ENCODE measurements at regions not wholly inside any gene's neighbourhood (a gene's known extent, or its start where the extent isn't known, plus 50 kb on each side); places are given as distances from the start of the nearest gene placed in this dataset.
"Not testable (repeated sequence)": the region's sequence is repeated elsewhere in the genome, so short reads cannot be mapped to it uniquely, and the experiment has no call there.

- no peak for DNase-seq (ENCODE audit: low read depth)
Measured at GRCh38 chr20:55079917-55080316, 604.5 kb downstream of the DOK5 start.

DNA sequence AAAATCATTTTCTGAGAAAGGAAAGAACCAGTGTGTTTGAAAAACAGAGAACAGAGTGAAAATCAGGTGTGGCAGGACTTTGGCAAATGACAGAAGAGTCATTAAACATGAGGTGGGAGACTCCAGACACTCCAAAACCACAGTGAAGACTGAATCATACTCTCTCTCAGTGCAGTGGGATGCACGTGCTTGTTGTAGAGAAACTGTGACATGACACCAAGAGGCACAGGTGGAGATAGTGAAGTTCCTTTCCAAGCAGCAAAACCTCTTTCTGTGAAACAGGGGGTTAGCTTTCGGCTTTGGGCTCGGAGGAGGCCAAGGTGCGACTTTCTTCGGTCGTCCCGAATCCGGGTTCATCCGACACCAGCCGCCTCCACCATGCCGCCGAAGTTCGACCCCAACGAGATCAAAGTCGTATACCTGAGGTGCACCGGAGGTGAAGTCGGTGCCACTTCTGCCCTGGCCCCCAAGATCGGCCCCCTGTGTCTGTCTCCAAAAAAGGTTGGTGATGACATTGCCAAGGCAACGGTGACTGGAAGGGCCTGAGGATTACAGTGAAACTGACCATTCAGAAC, 599.0 kb downstream of the DOK5 start:
- not testable (repeated sequence) for DNase-seq (ENCODE audit: low read depth)

DNA sequence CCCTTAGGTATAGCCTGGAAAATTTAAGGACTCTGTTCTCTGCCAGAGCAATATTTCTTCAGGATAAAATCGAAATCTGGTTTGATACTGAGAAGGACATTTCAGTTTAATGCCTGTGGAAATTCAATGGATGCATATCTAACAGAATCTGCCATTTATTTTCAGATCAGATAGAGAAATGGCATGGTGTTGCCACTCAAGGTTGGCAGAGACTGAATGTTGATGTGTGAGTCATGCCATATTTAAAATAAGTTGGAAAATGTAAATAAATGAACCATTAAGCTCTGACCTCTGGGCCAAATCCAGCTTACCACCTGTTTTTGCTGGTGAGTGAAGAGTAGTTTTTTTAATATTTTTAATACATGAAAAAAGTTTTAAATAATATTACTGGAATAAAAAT, 594.6 kb downstream of the DOK5 start:
- no peak for DNase-seq (ENCODE audit: low read depth)

- no peak for DNase-seq (ENCODE audit: low read depth)
Measured at GRCh38 chr20:55067158-55067825, 591.9 kb downstream of the DOK5 start.

- no peak for DNase-seq (ENCODE audit: low read depth)
Measured at GRCh38 chr20:55058938-55059337, 583.5 kb downstream of the DOK5 start.

- DNase-seq (ENCODE audit: low read depth): no peak
Measured at GRCh38 chr20:55057779-55058415, 582.5 kb downstream of the DOK5 start.

DNA sequence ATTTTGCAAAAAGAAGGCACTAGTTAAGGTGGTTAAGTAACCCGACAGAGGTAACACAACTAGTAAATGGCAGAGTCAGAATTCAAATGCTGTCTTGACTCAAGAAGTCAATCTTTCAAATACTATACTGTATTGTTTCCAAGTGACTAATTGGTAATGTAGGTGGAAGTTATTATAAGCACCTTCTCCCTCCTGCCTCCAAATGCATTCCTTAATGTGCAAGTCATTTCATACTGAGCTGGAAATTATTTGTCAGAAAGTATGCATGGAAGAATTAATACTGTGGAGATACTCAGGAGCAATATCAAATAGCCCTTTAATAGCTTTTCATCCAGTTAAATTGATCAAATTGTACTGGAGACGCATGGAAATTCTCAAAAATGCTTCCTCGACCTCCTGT, 579.1 kb downstream of the DOK5 start:
- no peak for DNase-seq (ENCODE audit: low read depth)

- no peak for DNase-seq (ENCODE audit: low read depth)
Measured at GRCh38 chr20:55053389-55053788, 578.0 kb downstream of the DOK5 start.

DNA sequence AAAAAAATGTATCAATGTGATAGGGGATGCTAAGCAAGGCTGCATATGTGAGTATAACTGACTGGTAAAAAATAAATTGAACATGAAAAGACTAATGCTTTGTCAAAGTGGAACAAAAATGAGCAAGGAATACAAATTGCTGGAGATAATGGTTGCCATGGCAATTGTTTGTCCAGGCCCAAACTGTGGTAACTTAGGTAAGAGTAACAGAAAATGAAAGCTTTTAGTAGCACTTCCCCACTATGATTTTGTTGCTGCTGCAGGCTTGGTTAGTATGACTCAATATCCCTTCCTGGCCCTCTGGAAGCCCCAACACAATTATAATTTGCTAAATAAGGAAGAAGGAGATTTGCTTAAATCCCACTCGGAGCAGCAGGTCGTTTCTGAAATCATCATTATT, 577.1 kb downstream of the DOK5 start:
- no peak for DNase-seq (ENCODE audit: low read depth)

DNA sequence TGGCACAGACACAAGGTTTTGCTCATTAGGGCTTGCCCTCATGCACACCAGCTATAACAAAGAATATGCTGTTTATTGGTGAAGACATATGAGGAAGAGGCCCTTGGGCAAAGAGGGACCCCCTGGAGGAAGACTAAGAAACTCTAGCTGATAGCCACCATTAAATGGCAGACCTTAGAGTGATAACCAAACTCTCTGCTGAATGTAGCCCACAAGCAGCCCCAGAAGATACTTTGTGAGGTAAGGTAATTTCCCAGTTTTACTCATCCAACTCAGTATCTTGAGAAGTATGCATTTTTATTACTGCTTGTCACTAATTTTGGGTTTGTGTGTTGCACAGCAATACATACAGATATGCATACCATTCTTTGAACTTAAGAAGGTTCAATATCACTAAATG, 563.3 kb downstream of the DOK5 start:
- DNase-seq (ENCODE audit: low read depth): no peak

GRCh38 chr20:55031971-55032370, 556.6 kb downstream of the DOK5 start:
- no peak for DNase-seq (ENCODE audit: low read depth)

DNA sequence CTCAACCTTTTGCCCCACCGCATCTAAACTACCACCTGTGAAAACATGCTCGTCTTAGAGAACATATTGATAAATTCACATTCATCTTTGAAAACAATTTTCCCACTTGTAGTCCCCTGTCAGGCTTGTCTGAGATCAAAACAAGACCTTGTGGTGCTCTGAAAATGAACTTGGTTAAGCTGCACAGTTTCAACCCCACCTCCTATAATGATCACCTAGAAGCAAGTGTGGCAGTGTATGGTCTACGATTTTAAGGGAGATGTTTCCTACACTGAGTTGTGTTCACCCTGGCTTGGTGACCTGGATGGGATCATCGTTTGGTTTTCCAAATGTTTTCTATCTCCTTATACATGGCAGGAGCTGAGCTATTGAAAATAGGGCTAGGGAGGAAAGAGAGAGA, 539.4 kb downstream of the DOK5 start:
- no peak for DNase-seq (ENCODE audit: low read depth)

GRCh38 chr20:55010761-55011160, 535.4 kb downstream of the DOK5 start:
- no peak for DNase-seq (ENCODE audit: low read depth)

GRCh38 chr20:55009066-55009465, 533.7 kb downstream of the DOK5 start:
- DNase-seq (ENCODE audit: low read depth): no peak

DNA sequence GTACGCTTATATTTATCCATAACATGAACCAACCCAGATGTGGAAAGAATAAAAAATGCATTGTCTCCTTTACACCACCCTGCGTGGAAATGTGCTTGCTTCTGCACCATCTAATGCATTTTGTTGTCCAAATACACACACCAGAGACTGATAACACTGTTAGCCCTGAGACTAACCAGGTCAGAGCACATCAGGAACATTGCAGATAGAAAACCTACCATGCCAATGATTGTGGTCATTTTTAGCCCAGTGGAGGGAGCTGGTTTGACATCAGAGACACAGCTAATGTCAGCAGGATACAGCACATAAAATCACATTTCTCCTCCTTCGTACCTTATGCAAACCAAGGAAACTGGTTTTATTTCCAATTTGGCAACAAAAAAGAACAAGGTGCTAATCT, 528.7 kb downstream of the DOK5 start:
- no peak for DNase-seq (ENCODE audit: low read depth)

DNA sequence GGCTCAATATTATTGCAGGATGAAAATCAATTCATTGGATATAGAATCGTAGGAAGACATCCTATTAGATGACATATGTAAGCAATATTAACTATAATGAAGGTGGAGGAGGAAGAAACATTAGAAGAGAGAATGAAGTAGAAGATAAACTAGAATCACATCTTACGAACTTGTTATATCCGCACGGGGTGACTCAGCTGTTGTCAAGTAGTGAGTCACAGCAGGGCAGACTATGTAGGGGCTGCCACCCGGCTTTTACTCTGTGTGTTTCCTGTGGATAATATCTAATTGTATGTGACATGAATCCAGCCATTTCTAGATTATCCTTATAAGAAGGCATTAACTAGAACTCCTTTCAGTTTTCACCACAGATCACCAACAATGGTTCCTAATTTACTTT, 520.2 kb downstream of the DOK5 start:
- no peak for DNase-seq (ENCODE audit: low read depth)

DNA sequence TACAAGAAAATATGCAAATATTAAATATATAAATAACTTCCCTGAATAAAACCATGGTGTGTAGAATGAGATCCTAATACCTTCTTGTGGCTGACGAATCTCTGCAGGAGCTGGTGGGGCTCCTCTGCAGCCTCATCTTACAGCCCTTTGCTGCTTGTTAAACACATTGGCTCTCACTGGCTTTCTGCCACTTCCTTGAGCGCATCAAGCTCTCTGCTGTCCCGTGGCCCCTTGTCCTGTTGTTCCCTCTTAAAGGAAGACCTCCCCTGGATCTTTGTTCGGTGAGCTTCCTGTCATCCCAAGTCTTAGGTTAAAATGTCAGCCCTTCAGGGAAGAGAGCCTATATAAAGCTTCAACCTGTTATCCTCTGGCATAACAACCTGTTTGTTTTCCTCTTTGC, 519.6 kb downstream of the DOK5 start:
- no peak for DNase-seq (ENCODE audit: low read depth)

DNA sequence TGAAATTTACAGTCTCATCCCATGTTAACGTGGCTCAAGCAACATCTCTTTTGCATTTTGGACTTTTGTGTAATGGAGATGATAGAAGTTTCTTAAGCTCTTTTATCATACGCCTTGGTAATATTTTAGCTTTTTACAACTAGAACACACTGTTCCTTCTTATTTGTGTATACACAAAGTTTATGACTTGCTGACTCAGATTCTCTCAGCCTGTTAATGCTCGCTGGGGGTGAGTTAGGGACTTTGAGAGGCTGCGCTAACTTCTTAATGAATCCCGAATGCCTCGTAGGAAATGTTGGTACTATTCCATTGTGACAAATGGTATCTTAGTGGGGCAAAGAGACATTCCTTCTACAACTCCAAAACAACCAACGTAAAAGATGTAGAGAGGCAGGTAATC, 509.7 kb downstream of the DOK5 start:
- DNase-seq (ENCODE audit: low read depth): no peak

GRCh38 chr20:54984104-54984448, 508.7 kb downstream of the DOK5 start:
- DNase-seq (ENCODE audit: low read depth): no peak

- not testable (repeated sequence) for DNase-seq (ENCODE audit: low read depth)
Measured at GRCh38 chr20:54983394-54984103, 508.2 kb downstream of the DOK5 start.

DNA sequence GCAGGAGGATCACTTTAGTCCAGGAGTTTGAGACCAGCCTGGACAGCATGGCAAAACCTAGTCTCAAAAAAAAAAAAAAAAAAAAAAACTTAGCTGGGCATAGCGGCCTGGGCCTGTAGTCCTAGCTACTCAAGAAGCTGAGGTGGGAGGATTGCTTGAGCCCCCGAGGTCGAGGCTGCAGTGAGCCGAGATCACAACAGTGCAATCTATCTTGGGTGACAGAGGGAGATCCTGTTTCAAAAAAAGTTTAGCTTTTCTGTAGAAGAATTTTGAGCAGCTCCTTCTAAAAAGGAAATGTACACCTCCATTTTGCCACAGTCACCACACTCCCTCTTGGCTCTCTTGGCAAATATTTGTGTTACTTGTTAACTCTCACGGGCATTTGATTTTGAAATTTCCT, 505.8 kb downstream of the DOK5 start:
- DNase-seq (ENCODE audit: low read depth): no peak

GRCh38 chr20:54980103-54980960, 504.9 kb downstream of the DOK5 start:
- no peak for DNase-seq (ENCODE audit: low read depth)

Data from LHCN-M2 (cell line).